RWPE2 (cell line): ENCODE measurements at regions not wholly inside any gene's neighbourhood (a gene's known extent, or its start where the extent isn't known, plus 50 kb on each side); places are given as distances from the start of the nearest gene placed in this dataset.

Experiments used
- ATAC-seq: fragments of 200-7000 bp; cut with Tn5 transposase; 3 replicates; pipeline ENCODE4 v1.9.1; 2021; ENCODE audit warnings: low read depth
- DNase-seq: peaks from one replicate; pipeline ENCODE4 v3.0.0-alpha.2; 2020; ENCODE audit warnings: low spot score
- H3K27ac ChIP-seq: fragments of 450-650 bp; 2 replicates; pipeline ENCODE4 v1.5.1; 2017; ENCODE audit warnings: mild to moderate bottlenecking; ENCODE audit not compliant: poor library complexity, severe bottlenecking
- H3K27me3 ChIP-seq: fragments of 250-450 bp; sonication (Bioruptor Pico); 2 replicates; pipeline ENCODE4 v1.5.1; 2021; ENCODE audit warnings: mild to moderate bottlenecking, moderate library complexity; ENCODE audit not compliant: insufficient read depth, poor library complexity, severe bottlenecking
- H3K36me3 ChIP-seq: fragments of 250-450 bp; sonication (Bioruptor Pico); 2 replicates; pipeline ENCODE4 v1.5.1; 2020; ENCODE audit warnings: low read depth, mild to moderate bottlenecking, moderate library complexity
- H3K4me1 ChIP-seq: fragments of 250-450 bp; sonication (Bioruptor Pico); 2 replicates; pipeline ENCODE4 v1.5.1; 2021; ENCODE audit warnings: mild to moderate bottlenecking, moderate library complexity; ENCODE audit not compliant: insufficient read depth, poor library complexity, severe bottlenecking
- H3K4me3 ChIP-seq: fragments of 250-450 bp; sonication (Bioruptor Pico); 2 replicates; pipeline ENCODE4 v1.5.1; 2021; ENCODE audit warnings: mild to moderate bottlenecking, moderate library complexity; ENCODE audit not compliant: severe bottlenecking
- H3K9me3 ChIP-seq: fragments of 250-450 bp; sonication (Bioruptor Pico); 2 replicates; pipeline ENCODE4 v1.5.1; 2021; ENCODE audit warnings: mild to moderate bottlenecking, moderate library complexity; ENCODE audit not compliant: severe bottlenecking
- TF ChIP-seq, protein P1 (sequence below): fragments of 450-650 bp; IDR thresholded peaks from one replicate; pipeline ENCODE4 v1.5.1; 2017; ENCODE audit warnings: mild to moderate bottlenecking, moderate library complexity; ENCODE audit not compliant: poor library complexity, severe bottlenecking

DNA sequence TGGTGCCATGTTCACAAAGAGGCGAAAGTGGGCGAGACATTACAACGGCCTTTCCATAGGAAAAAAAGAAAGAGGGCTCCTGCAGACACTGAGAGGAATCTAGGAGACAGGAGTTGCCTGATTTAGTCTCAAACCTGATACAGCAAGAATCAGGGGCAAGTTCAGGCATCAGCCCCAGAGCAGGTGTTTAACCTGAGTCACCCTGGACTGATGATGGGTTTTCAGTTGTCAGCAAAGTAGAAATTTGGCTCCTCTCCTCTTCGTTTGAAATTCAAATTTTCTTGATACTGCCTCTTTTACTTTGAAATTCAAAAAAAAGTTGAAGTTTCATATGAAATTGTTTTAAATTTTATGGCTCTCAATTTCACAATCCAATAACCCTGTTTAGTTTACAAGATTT lies 189.5 kb downstream of the ABCC12 start:
- no peaks in the 10 kb centered on the region for H3K36me3 ChIP-seq
- no peak overlapping the region for H3K27ac ChIP-seq
- H3K27me3 ChIP-seq: no peaks in the 10 kb centered on the region
- ATAC-seq: peak; percentile 63; the same call in 2 of the 3 replicates
- H3K9me3 ChIP-seq: no peaks in the 10 kb centered on the region
- TF ChIP-seq, protein P1, sequence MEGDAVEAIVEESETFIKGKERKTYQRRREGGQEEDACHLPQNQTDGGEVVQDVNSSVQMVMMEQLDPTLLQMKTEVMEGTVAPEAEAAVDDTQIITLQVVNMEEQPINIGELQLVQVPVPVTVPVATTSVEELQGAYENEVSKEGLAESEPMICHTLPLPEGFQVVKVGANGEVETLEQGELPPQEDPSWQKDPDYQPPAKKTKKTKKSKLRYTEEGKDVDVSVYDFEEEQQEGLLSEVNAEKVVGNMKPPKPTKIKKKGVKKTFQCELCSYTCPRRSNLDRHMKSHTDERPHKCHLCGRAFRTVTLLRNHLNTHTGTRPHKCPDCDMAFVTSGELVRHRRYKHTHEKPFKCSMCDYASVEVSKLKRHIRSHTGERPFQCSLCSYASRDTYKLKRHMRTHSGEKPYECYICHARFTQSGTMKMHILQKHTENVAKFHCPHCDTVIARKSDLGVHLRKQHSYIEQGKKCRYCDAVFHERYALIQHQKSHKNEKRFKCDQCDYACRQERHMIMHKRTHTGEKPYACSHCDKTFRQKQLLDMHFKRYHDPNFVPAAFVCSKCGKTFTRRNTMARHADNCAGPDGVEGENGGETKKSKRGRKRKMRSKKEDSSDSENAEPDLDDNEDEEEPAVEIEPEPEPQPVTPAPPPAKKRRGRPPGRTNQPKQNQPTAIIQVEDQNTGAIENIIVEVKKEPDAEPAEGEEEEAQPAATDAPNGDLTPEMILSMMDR: no peak
- H3K4me3 ChIP-seq: no peak overlapping the region
- no peak for DNase-seq
- H3K4me1 ChIP-seq: no peaks in the 10 kb centered on the region

DNA sequence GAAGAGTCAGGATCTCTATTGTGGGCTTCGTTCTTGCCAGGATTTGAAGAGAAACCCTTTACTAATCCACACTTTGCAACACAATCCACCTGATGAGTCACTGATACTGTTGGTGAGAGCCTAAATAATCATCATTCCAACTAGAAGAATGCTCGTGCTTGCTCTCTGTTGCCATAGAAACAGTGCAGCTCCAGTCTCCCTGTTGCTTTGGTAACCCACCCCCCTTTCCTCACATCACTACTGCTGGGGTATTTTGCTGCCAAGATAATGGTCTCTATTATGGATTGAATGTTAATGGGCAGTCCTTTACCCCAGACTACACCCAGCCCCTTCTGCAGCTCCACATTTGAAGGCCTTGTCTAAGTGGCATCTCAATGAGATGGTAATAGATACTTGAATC lies 190.4 kb downstream of the ABCC12 start:
- Histone ChIP-seq H3K27me3 (no peaks in the 10 kb centered on the region), H3K36me3 (no peaks in the 10 kb centered on the region), H3K9me3 (no peaks in the 10 kb centered on the region), H3K4me3 (no peak overlapping the region), H3K27ac (no peak overlapping the region), H3K4me1 (no peaks in the 10 kb centered on the region)
- no peak for DNase-seq
- TF ChIP-seq, protein P1: no peak
- ATAC-seq: peak; percentile 52

DNA sequence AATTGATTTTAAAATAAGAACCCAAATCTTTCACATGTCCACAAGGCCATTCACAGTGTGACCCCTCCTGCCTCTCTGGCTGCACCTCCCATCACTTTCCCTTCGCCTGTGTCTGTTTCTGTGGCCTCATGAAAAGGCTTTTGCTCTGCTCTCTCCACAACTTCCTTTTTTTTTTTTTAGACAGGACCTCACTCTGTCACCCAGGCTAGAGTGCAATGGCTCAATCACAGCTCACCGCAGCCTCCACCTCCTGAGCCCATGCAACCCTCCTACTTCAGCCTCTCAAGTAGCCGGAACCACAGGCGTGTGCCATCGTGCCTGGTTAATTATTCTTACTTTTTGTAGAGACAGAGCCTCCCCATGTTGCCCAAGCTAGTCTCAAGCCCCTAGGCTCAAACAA lies 197.1 kb downstream of the ABCC12 start:
- no peak overlapping the region for H3K27ac ChIP-seq
- no peaks in the 10 kb centered on the region for H3K27me3 ChIP-seq
- no peaks in the 10 kb centered on the region for H3K4me1 ChIP-seq
- H3K9me3 ChIP-seq: no peaks in the 10 kb centered on the region
- H3K36me3 ChIP-seq: no peaks in the 10 kb centered on the region
- DNase-seq: no peak
- no peak for ATAC-seq
- H3K4me3 ChIP-seq: no peak overlapping the region
- TF ChIP-seq, protein P1: no peak

DNA sequence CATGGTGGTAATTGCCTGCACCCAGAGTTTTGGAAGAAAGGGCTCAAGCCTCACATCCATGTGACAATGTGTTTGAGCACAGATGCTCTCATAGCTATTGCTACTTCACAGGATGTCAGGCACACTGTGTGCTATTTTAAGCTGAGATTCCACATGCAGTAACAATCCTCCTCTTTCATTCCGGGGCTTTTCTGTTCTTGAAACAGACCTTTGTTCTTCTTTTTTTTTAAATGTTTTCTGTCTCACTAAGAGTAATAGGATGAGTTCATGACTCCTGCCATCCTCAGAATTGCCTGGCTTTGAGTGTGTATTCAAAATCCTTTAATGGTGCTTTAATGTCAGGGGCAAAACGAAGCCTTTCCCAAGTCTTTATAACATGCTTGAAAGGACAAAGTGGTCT lies 198.9 kb downstream of the ABCC12 start:
- Histone ChIP-seq H3K27ac (no peak overlapping the region), H3K9me3 (no peaks in the 10 kb centered on the region), H3K36me3 (no peaks in the 10 kb centered on the region), H3K4me1 (no peaks in the 10 kb centered on the region), H3K4me3 (no peak overlapping the region), H3K27me3 (no peaks in the 10 kb centered on the region)
- TF ChIP-seq, protein P1: no peak
- DNase-seq: no peak
- no peak for ATAC-seq

DNA sequence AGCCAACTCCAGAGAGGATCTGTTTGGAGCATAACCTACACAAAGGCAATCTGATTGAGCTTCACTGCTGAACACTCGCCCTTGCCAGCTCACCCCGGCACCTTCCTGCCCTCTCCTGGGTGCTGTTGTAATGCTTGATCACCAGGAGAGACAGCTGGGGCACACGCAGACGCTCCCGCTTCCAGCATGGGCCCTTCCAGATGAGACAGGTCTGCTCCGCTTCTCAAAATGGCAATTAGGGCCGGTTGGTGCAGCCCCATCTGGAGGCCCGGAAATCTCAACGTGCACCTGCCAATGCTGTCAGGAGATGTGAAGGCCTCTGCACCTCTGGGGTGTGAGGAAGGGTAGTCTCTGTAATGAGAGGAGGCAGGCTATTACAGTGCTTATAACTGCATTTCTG lies 206.1 kb downstream of the ABCC12 start:
- DNase-seq (no peak), ATAC-seq (no peak)
- Histone ChIP-seq H3K27ac (no peak overlapping the region), H3K4me1 (no peaks in the 10 kb centered on the region), H3K4me3 (no peak overlapping the region), H3K36me3 (no peaks in the 10 kb centered on the region), H3K27me3 (no peaks in the 10 kb centered on the region), H3K9me3 (no peaks in the 10 kb centered on the region)
- TF ChIP-seq, protein P1: no peak
